ENCODE measurements at regions not wholly inside any gene's neighbourhood (a gene's known extent, or its start where the extent isn't known, plus 50 kb on each side); places are given as distances from the start of the nearest gene placed in this dataset.

DNA sequence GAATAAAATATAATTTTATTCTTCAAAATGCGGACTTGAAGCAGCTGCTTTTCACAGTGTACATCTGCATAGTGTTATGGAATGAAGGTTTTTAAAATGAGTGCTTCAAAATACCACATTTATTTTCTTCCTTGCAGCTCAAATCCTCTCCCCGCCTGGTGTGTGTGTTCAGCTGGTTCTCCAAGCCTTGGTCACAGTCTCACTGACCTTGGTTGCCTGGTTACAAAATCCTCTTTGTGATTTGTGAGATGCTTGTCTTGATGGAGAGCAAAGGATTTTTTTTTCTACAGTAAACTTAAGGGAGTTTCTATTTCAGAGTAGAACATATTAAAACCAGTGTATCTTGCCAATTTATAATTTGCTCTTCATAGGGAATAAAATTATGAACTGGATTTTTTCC, 139.2 kb downstream of the PCDH18 start:
- Histone ChIP-seq H3K9ac (ENCODE audit: control insufficient read depth, insufficient read depth, low read length) (no peak overlapping the region), H3K4me3 (no peak overlapping the region), H3K79me2 (ENCODE audit: control insufficient read depth, insufficient read depth, low read length) (no peaks in the 10 kb centered on the region), H3K4me2 (ENCODE audit: control insufficient read depth, insufficient read depth) (no peak overlapping the region), H3K36me3 (ENCODE audit: control insufficient read depth in 2 of 2, insufficient read depth in 2 of 2, low read length in 1 of 2) (no peaks in the 10 kb centered on the region), H3K4me1 (ENCODE audit: control insufficient read depth, insufficient read depth, low read length) (no peaks in the 10 kb centered on the region), H2AFZ (ENCODE audit: control insufficient read depth, low read depth, low read length) (no peak overlapping the region), H3K27ac (ENCODE audit: control insufficient read depth, insufficient read depth) (no peak overlapping the region), H3K9me3 (replicated peaks; ENCODE audit: control insufficient read depth, insufficient read depth, low read length) (no peaks in the 10 kb centered on the region), H4K20me1 (ENCODE audit: control insufficient read depth, insufficient read depth) (no peaks in the 10 kb centered on the region), H3K27me3 (replicated peaks in 1 of 2; ENCODE audit: control insufficient read depth in 2 of 2, insufficient read depth in 2 of 2, low read length in 1 of 2) (no peaks in the 10 kb centered on the region)
- in situ Hi-C loops (cut with MboI): no loop called here
- 0% methylated on average over 2 of the region's 2 CpGs for WGBS (ENCODE audit: insufficient coverage, insufficient replicate concordance, low lambda C conversion rate, missing lambda C conversion rate)
- DNase-seq (ENCODE audit: low read depth, low spot score) (no peak), FAIRE-seq (no peak), ATAC-seq (no peak)
- SMC1A ChIA-PET (ENCODE audit: uncharacterized antibody, unreplicated experiment): interaction anchor here (1.3 kb wide), 1 partner anchor 193 kb away, joined by 3 read pairs; no protein-coding TSS in a partner anchor
- intact Hi-C loops (cut with micrococcal nuclease; ENCODE audit: unreplicated experiment): no loop called here
- RAD21 ChIA-PET (ENCODE audit: unreplicated experiment): no interaction called here
- TF ChIP-seq ZBTB11 (CRISPR knock-in tag; IDR thresholded peaks at IDR 0.05) (no peak), JUND (IDR thresholded peaks at IDR 0.05; ENCODE audit: low read depth, low read length) (no peak), IKZF2 (IDR thresholded peaks at IDR 0.05) (no peak), FOXK2 (IDR thresholded peaks at IDR 0.05) (no peak), POU2F2 (IDR thresholded peaks at IDR 0.05; ENCODE audit: borderline replicate concordance, low read depth, low read length) (no peak), MTA2 (IDR thresholded peaks at IDR 0.05; ENCODE audit: low read depth) (no peak), MEF2B (IDR thresholded peaks at IDR 0.05; ENCODE audit: partially characterized antibody, poor library complexity, severe bottlenecking) (no peak), IRF3 (IDR thresholded peaks at IDR 0.05) (no peak), NR2C1 (IDR thresholded peaks at IDR 0.05) (no peak), RB1 (IDR thresholded peaks at IDR 0.05; ENCODE audit: borderline replicate concordance) (no peak), WRNIP1 (IDR thresholded peaks at IDR 0.05; ENCODE audit: borderline replicate concordance, low read depth, low read length) (no peak), BACH1 (IDR thresholded peaks at IDR 0.05; ENCODE audit: borderline replicate concordance) (no peak)
- TF ChIP-seq, protein P1, sequence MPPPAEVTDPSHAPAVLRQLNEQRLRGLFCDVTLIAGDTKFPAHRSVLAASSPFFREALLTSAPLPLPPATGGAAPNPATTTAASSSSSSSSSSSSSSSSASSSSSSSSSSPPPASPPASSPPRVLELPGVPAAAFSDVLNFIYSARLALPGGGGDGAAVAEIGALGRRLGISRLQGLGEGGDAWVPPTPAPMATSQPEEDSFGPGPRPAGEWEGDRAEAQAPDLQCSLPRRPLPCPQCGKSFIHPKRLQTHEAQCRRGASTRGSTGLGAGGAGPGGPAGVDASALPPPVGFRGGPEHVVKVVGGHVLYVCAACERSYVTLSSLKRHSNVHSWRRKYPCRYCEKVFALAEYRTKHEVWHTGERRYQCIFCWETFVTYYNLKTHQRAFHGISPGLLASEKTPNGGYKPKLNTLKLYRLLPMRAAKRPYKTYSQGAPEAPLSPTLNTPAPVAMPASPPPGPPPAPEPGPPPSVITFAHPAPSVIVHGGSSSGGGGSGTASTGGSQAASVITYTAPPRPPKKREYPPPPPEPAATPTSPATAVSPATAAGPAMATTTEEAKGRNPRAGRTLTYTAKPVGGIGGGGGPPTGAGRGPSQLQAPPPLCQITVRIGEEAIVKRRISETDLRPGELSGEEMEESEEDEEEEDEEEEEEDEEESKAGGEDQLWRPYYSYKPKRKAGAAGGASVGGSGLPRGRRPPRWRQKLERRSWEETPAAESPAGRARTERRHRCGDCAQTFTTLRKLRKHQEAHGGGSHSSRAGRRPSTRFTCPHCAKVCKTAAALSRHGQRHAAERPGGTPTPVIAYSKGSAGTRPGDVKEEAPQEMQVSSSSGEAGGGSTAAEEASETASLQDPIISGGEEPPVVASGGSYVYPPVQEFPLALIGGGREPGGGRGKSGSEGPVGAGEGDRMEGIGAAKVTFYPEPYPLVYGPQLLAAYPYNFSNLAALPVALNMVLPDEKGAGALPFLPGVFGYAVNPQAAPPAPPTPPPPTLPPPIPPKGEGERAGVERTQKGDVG (CRISPR knock-in tag; IDR thresholded peaks at IDR 0.05): no peak
- CTCF ChIA-PET: no interaction called here
- POLR2A ChIA-PET: no interaction called here
- no TSS peak for BruUV-seq (replicated peaks)
